ENCODE measurements at regions not wholly inside any gene's neighbourhood (a gene's known extent, or its start where the extent isn't known, plus 50 kb on each side); places are given as distances from the start of the nearest gene placed in this dataset.

DNA sequence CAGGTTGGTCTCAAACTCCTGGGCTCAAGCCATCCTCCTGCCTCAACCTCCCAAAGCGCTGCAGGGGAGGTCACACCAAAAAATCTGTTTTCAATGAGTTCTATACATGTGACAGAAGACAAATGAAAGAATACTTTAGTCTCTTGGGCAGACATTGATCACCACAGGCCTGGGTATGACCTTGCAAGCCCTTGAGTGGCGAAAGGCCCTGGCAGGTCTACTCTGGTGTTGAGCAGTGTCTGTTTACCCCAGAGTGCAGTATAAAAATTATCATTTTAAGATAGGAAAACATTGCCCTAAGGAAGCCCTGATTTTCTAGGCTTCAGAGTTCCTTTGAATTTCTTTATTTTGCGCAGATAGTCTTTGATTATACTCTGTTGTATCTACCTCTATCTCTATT is 61.6 kb upstream of the GBE1 start:
- TF ChIP-seq, protein P1, sequence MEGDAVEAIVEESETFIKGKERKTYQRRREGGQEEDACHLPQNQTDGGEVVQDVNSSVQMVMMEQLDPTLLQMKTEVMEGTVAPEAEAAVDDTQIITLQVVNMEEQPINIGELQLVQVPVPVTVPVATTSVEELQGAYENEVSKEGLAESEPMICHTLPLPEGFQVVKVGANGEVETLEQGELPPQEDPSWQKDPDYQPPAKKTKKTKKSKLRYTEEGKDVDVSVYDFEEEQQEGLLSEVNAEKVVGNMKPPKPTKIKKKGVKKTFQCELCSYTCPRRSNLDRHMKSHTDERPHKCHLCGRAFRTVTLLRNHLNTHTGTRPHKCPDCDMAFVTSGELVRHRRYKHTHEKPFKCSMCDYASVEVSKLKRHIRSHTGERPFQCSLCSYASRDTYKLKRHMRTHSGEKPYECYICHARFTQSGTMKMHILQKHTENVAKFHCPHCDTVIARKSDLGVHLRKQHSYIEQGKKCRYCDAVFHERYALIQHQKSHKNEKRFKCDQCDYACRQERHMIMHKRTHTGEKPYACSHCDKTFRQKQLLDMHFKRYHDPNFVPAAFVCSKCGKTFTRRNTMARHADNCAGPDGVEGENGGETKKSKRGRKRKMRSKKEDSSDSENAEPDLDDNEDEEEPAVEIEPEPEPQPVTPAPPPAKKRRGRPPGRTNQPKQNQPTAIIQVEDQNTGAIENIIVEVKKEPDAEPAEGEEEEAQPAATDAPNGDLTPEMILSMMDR (IDR thresholded peaks at IDR 0.05): no peak
- no peak for TF ChIP-seq POLR2A (IDR thresholded peaks at IDR 0.05)
